ENCODE measurements at regions not wholly inside any gene's neighbourhood (a gene's known extent, or its start where the extent isn't known, plus 50 kb on each side); places are given as distances from the start of the nearest gene placed in this dataset.

DNA sequence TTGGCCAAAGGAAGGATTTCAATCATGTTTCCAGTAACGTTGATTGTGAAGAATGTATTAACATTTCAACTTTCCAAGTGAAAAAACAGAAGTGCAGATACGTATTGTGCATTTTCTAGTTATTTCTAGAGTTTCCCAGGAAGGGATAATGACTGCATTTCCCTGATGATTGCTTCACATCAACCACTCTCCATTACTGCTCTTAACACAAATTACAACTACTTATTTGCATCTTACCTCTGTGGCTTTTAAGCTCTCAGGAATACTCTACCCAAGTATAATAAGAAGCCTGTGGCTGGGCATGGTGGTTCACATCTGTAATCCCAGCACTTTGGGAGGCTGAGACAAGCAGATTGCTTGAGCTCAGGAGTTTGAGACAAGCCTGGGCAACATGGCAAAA lies 582.5 kb downstream of the ZNF385D start:
- TF ChIP-seq, protein P1, sequence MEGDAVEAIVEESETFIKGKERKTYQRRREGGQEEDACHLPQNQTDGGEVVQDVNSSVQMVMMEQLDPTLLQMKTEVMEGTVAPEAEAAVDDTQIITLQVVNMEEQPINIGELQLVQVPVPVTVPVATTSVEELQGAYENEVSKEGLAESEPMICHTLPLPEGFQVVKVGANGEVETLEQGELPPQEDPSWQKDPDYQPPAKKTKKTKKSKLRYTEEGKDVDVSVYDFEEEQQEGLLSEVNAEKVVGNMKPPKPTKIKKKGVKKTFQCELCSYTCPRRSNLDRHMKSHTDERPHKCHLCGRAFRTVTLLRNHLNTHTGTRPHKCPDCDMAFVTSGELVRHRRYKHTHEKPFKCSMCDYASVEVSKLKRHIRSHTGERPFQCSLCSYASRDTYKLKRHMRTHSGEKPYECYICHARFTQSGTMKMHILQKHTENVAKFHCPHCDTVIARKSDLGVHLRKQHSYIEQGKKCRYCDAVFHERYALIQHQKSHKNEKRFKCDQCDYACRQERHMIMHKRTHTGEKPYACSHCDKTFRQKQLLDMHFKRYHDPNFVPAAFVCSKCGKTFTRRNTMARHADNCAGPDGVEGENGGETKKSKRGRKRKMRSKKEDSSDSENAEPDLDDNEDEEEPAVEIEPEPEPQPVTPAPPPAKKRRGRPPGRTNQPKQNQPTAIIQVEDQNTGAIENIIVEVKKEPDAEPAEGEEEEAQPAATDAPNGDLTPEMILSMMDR (IDR thresholded peaks at IDR 0.05): no peak
- no peak for TF ChIP-seq POLR2A (IDR thresholded peaks at IDR 0.05)

Data from testis (tissue), 2 donors.